SK-N-SH (cell line): ENCODE measurements at regions not wholly inside any gene's neighbourhood (a gene's known extent, or its start where the extent isn't known, plus 50 kb on each side); places are given as distances from the start of the nearest gene placed in this dataset.

Experiments used
- CTCF ChIA-PET: fragments of 300-600, 350-600 bp; formaldehyde crosslinking; extraction: SDS; loops from one replicate; lab custom pipeline; 2021; lab: Yijun Ruan, JAX
- POLR2A ChIA-PET: fragments of 350-600 bp; sonication (Branson Sonifier 250); formaldehyde crosslinking; extraction: SDS; loops from one replicate; lab custom pipeline; 2020; ENCODE audit warnings: antibody characterized with exemption, inconsistent platforms; lab: Yijun Ruan, JAX
- DNase-seq: peaks from one replicate; pipeline ENCODE4 v3.0.0; 2012
- H2AFZ ChIP-seq: fragments of 200-600 bp; sonication (generic); 2 replicates; pipeline ENCODE4 v1.8.1; 2016; ENCODE audit warnings: antibody characterized with exemption, mild to moderate bottlenecking, low read depth
- H3F3A ChIP-seq: fragments of 200-600 bp; sonication (generic); replicated peaks from 2 replicates; pipeline ENCODE3; 2016; ENCODE audit warnings: antibody characterized with exemption, mild to moderate bottlenecking; ENCODE audit not compliant: insufficient read depth
- H3K27ac ChIP-seq, 2 experiments: fragments of 200-500 bp in 1 of 2; fragments of 200-600 bp in 1 of 2; sonication (Bioruptor generic) in 1 of 2; sonication (generic), shearing (Covaris generic) in 1 of 2; 2 replicates each; pipeline versions ENCODE4 v1.5.1 to v1.6.1; 2014 to 2016; ENCODE audit warnings: low read depth in 2 of 2, inconsistent platforms in 1 of 2, low read length in 1 of 2, mild to moderate bottlenecking in 1 of 2, mixed read lengths in 1 of 2
- H3K27me3 ChIP-seq: fragments of 200-600 bp; sonication (generic), shearing (Covaris generic); 2 replicates; pipeline ENCODE4 v1.6.1; 2016; ENCODE audit warnings: mixed run types; ENCODE audit not compliant: insufficient read depth
- H3K36me3 ChIP-seq, 2 experiments: fragments of 200-500 bp in 1 of 2; fragments of 200-600 bp in 1 of 2; sonication (Bioruptor generic) in 1 of 2; sonication (generic) in 1 of 2; replicated peaks in 1 of 2; 2 replicates each; pipeline versions ENCODE3 to v1.5.1; 2014 to 2016; ENCODE audit warnings: low read length in 1 of 2, mild to moderate bottlenecking in 1 of 2; ENCODE audit not compliant: insufficient read depth in 2 of 2, control insufficient read depth in 1 of 2
- H3K4me1 ChIP-seq, 2 experiments: fragments of 200-500 bp in 1 of 2; fragments of 200-600 bp in 1 of 2; sonication (Bioruptor generic) in 1 of 2; sonication (generic), shearing (Covaris generic) in 1 of 2; 2 replicates each; pipeline versions ENCODE4 v1.5.1 to v1.6.1; 2014 to 2016; ENCODE audit warnings: low read depth in 1 of 2, low read length in 1 of 2, mixed run types in 1 of 2; ENCODE audit not compliant: insufficient read depth in 2 of 2, control insufficient read depth in 1 of 2
- H3K4me2 ChIP-seq: fragments of 200-600 bp; sonication (generic), shearing (Covaris generic); 2 replicates; pipeline ENCODE4 v1.6.1; 2017; ENCODE audit warnings: mixed run types
- H3K4me3 ChIP-seq, 2 experiments: fragments of 200-500 bp in 1 of 2; fragments of 200-600 bp in 1 of 2; sonication (Bioruptor generic) in 1 of 2; sonication (generic), shearing (Covaris generic) in 1 of 2; 2 replicates each; pipeline versions ENCODE4 v1.5.1 to v1.8.1; 2014 to 2016; ENCODE audit warnings: low read depth in 2 of 2, inconsistent platforms in 1 of 2, low read length in 1 of 2, mild to moderate bottlenecking in 1 of 2, mixed read lengths in 1 of 2, moderate library complexity in 1 of 2
- H3K79me2 ChIP-seq: fragments of 200-600 bp; sonication (generic); 2 replicates; pipeline ENCODE4 v1.8.1; 2017; ENCODE audit warnings: mild to moderate bottlenecking; ENCODE audit not compliant: insufficient read depth
- H3K9ac ChIP-seq: fragments of 200-600 bp; sonication (generic); 2 replicates; pipeline ENCODE4 v1.6.1; 2017; ENCODE audit warnings: mixed run types
- H3K9me2 ChIP-seq: fragments of 200-600 bp; sonication (generic); 2 replicates; pipeline ENCODE4 v1.6.1; 2017; ENCODE audit warnings: mixed run types
- H3K9me3 ChIP-seq: fragments of 200-600 bp; sonication (generic); 2 replicates; pipeline ENCODE4 v1.6.1; 2017; ENCODE audit warnings: mixed run types, mild to moderate bottlenecking, moderate library complexity
- H4K20me1 ChIP-seq: fragments of 200-600 bp; sonication (generic); 2 replicates; pipeline ENCODE4 v1.6.1; 2017; ENCODE audit warnings: mild to moderate bottlenecking, mixed run types; ENCODE audit not compliant: insufficient read depth
- CHD2 ChIP-seq: fragments of 150-350 bp; IDR thresholded peaks from 2 replicates; pipeline ENCODE4 v1.6.1; 2018; ENCODE audit warnings: low read length; ENCODE audit not compliant: partially characterized antibody
- CTCF ChIP-seq: fragments of 200-600 bp; sonication (generic); IDR thresholded peaks from 2 replicates; pipeline ENCODE4 v1.6.1; 2017; ENCODE audit warnings: antibody characterized with exemption, mild to moderate bottlenecking, moderate library complexity
- EP300 ChIP-seq, 2 experiments: IDR thresholded peaks; 2 replicates each; pipeline versions ENCODE4 v1.4.0 to v1.6.1; 2012; ENCODE audit warnings: borderline replicate concordance in 1 of 2, low read depth in 1 of 2, low read length in 1 of 2
- EZH2phosphoT487 ChIP-seq: fragments of 200-600 bp; sonication (generic); IDR thresholded peaks from 2 replicates; pipeline ENCODE4 v1.6.1; 2017; ENCODE audit warnings: low read depth, mixed run types, mild to moderate bottlenecking, antibody characterized with exemption, moderate library complexity, borderline replicate concordance
- FOSL2 ChIP-seq: IDR thresholded peaks from 2 replicates; pipeline ENCODE4 v1.4.0; 2012; ENCODE audit warnings: low read depth, mild to moderate bottlenecking, moderate library complexity, borderline replicate concordance
- FOXJ3 ChIP-seq: sonication (generic); formaldehyde crosslinking; IDR thresholded peaks from 2 replicates; pipeline ENCODE4 v1.5.1; 2020; ENCODE audit warnings: mild to moderate bottlenecking, missing genetic modification reagents
- FOXM1 ChIP-seq: IDR thresholded peaks from 2 replicates; pipeline ENCODE4 v1.4.0; 2012; ENCODE audit warnings: low read depth, mild to moderate bottlenecking
- GATA2 ChIP-seq: sonication (generic); formaldehyde crosslinking; IDR thresholded peaks from 2 replicates; pipeline ENCODE4 v1.5.0; 2020; ENCODE audit warnings: mild to moderate bottlenecking, missing genetic modification reagents
- MAX ChIP-seq: IDR thresholded peaks from 2 replicates; pipeline ENCODE4 v1.4.0; 2012; ENCODE audit warnings: low read depth
- MXI1 ChIP-seq: IDR thresholded peaks from 2 replicates; pipeline ENCODE4 v1.6.1; 2012; ENCODE audit warnings: mild to moderate bottlenecking, low read depth, low read length, improper control_type of control experiment
- NFIC ChIP-seq: IDR thresholded peaks from 2 replicates; pipeline ENCODE4 v1.4.0; 2012; ENCODE audit warnings: borderline replicate concordance
- NRF1 ChIP-seq: IDR thresholded peaks from 2 replicates; pipeline ENCODE4 v1.6.1; 2012; ENCODE audit warnings: low read depth, mild to moderate bottlenecking, low read length
- POLR2AphosphoS5 ChIP-seq: IDR thresholded peaks from 2 replicates; pipeline ENCODE4 v1.6.1; 2012; ENCODE audit warnings: low read depth, low read length
- RCOR1 ChIP-seq: fragments of 150-350 bp; IDR thresholded peaks from 2 replicates; pipeline ENCODE4 v1.6.1; 2017; ENCODE audit warnings: antibody characterized with exemption, low read length
- REST ChIP-seq: IDR thresholded peaks from 2 replicates; pipeline ENCODE4 v1.6.1; 2012; ENCODE audit warnings: mild to moderate bottlenecking, low read depth, low read length, moderate library complexity
- SIN3A ChIP-seq: IDR thresholded peaks from 2 replicates; pipeline ENCODE4 v1.6.1; 2012; ENCODE audit warnings: low read depth, mild to moderate bottlenecking, low read length, moderate library complexity, borderline replicate concordance
- TEAD4 ChIP-seq: IDR thresholded peaks from 2 replicates; pipeline ENCODE4 v1.4.0; 2012; ENCODE audit warnings: mild to moderate bottlenecking, borderline replicate concordance; ENCODE audit not compliant: insufficient read depth
- USF1 ChIP-seq: IDR thresholded peaks from 2 replicates; pipeline ENCODE4 v1.4.0; 2012; ENCODE audit warnings: low read depth, borderline replicate concordance
- USF2 ChIP-seq: fragments of 150-350 bp; IDR thresholded peaks from 2 replicates; pipeline ENCODE4 v1.6.1; 2017; ENCODE audit warnings: antibody characterized with exemption, low read length, low read depth, borderline replicate concordance
- WGBS: methylation state at CpG from one replicate; pipeline ENCODE4 v1.1.6; 2017; ENCODE audit warnings: low lambda C conversion rate; 5-methylcytosine and 5-hydroxymethylcytosine counted together

- Histone ChIP-seq H3K9me3 (no peaks in the 10 kb centered on the region; the same call in 1 of the 2 replicates), H3K4me3 (no peak overlapping the region), H3K4me2 (no peak overlapping the region), H3K9ac (no peak overlapping the region), H3K36me3 (no peaks in the 10 kb centered on the region), H3K79me2 (no peaks in the 10 kb centered on the region), H3F3A (no peaks in the 10 kb centered on the region), H3K27ac (no peak overlapping the region), H3K9me2 (no peaks in the 10 kb centered on the region), H2AFZ (no peak overlapping the region), H3K4me1 (no peaks in the 10 kb centered on the region), H3K27me3 (no peaks in the 10 kb centered on the region), H4K20me1 (no peaks in the 10 kb centered on the region)
- TF ChIP-seq MXI1 = no peak
- TF ChIP-seq POLR2AphosphoS5 = no peak
- TF ChIP-seq MAX = no peak
- TF ChIP-seq NFIC = no peak
- TF ChIP-seq TEAD4 = no peak
- no peak for TF ChIP-seq CHD2
- no peak for TF ChIP-seq FOXM1
- no peak for TF ChIP-seq REST
- TF ChIP-seq NRF1 = no peak
- ChIA-PET POLR2A (no interaction called here), CTCF (no interaction called here)
- no peak for DNase-seq
- WGBS = 30% methylated on average over 11 of the region's 11 CpGs
These were observed 313.5 kb downstream of the BRD1 start for GRCh38 chr22:49514211-49514610.

- ChIA-PET CTCF (no interaction called here), POLR2A (no interaction called here)
- WGBS = 13% methylated on average over 5 of the region's 5 CpGs
- Histone ChIP-seq H3K27ac (no peak overlapping the region), H3K9ac (no peak overlapping the region), H3F3A (no peaks in the 10 kb centered on the region), H3K36me3 (no peaks in the 10 kb centered on the region), H3K9me3 (no peaks in the 10 kb centered on the region; the same call in 1 of the 2 replicates), H2AFZ (no peak overlapping the region), H3K4me3 (no peak overlapping the region), H3K9me2 (no peaks in the 10 kb centered on the region), H3K4me1 (no peaks in the 10 kb centered on the region), H4K20me1 (no peaks in the 10 kb centered on the region), H3K79me2 (no peaks in the 10 kb centered on the region), H3K27me3 (no peaks in the 10 kb centered on the region), H3K4me2 (no peak overlapping the region)
- TF ChIP-seq EP300 (IDR thresholded peaks at IDR 0.05; ENCODE audit: borderline replicate concordance in 1 of 2, low read depth in 1 of 2, low read length in 1 of 2) (no peak), FOXJ3 (CRISPR knock-in tag) (no peak), GATA2 (CRISPR knock-in tag) (no peak), POLR2AphosphoS5 (no peak), CHD2 (no peak), USF2 (no peak), FOSL2 (no peak), CTCF (no peak), RCOR1 (no peak), USF1 (no peak), EZH2phosphoT487 (no peak), SIN3A (no peak), NFIC (no peak)
- DNase-seq = no peak
These were observed 314.3 kb downstream of the BRD1 start for GRCh38 chr22:49513358-49513851.
